Activated naive CD4-positive, alpha-beta T cell treated with anti-CD3 and anti-CD28 coated beads, Interleukin-2, amount 50 U/mL, for 16 hours (primary cell): ENCODE measurements at regions not wholly inside any gene's neighbourhood (a gene's known extent, or its start where the extent isn't known, plus 50 kb on each side); places are given as distances from the start of the nearest gene placed in this dataset.
"Not testable (repeated sequence)": the region's sequence is repeated elsewhere in the genome, so short reads cannot be mapped to it uniquely, and the experiment has no call there.

ENCODE experiments used
- DNase-seq: peaks from one replicate; pipeline ENCODE4 v3.0.0-alpha.2; 2020

DNA sequence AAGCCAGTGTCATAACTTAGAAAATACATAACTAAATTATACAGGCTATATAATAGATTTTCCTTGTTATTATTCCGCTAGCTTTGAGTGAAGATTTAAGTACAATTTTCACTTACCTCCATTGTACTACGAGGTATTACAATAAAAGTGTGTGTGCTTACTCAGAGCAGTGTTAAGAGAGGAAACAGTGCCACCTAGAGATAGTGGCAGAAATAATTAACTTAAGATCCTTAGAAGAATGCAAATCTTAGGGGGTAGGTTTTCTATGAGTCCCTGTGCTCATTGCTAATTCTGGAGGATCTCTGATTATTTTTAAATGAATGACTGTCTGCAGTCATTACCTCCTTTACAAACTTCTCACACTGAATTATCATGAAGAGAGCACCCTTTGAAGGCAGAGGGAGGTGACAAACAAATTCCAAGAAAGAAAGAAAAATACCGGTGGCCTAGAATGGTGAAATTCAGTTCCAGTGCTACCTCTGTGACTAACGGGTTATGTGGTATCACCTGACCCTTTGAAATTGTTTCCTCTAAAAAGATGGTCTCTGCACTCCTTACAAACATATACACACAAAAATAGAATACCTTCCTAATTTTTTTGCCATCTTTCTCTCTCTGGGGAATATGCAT is 379.8 kb downstream of the TRIM36 start:
- no peak for DNase-seq

DNA sequence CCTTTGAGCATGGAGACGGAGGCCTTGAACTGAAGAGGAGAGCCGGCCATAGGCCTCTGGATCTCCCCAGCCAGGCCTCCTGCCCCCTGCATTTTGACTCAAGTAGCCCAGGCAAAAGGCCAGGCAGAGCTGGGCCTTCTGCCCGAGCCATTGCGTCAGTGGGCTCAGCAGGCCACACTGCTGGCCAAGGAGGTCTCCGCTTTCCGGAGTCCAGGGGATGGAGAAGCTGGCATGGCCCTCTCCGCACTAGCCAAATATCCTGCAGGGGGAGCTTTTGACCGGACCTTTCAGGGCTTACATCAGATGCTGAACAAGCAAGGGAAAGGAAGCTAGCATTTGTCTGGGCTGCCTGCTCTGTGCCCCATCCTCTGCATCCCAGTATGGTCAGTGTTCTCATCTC is 386.8 kb downstream of the TRIM36 start:
- DNase-seq: no peak

DNA sequence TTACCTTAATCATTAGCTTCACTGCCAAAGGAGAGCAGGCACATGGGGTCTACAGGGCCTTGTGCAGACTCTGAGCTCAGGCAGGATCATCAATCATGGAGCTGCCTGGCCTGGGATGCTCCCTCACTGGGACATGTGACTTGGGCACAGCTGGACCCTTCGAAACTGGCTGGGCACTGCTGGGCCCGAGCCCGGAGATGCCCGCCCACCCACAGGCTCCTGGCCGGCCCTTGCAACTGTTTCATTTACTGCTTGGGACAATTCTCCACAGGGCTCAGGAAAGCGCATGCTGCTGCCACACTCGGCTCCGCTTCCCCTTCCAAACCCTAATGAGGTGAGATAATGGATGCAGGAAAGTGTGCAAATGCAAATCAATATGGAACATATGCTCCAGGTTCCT is 387.5 kb downstream of the TRIM36 start:
- no peak for DNase-seq

DNA sequence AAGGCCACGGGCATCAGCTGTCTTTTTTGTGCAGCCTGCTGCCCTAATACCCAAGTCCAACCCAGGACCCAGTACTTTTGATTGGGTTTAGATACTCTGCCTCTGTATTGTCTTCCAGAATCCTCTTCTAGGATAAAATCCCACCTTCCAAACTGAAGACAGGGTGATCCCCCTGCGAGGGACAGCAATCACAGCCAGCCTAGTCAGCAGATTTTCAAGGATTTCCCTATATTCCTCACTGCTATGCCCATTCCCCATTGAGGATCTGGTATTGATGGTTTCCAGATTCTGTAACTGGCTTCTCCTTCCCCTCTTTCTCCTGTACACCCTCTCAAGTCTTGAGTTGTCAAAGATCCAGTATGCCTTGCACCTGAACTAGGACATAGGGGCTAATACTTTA is 389.4 kb downstream of the TRIM36 start:
- no peak for DNase-seq

DNA sequence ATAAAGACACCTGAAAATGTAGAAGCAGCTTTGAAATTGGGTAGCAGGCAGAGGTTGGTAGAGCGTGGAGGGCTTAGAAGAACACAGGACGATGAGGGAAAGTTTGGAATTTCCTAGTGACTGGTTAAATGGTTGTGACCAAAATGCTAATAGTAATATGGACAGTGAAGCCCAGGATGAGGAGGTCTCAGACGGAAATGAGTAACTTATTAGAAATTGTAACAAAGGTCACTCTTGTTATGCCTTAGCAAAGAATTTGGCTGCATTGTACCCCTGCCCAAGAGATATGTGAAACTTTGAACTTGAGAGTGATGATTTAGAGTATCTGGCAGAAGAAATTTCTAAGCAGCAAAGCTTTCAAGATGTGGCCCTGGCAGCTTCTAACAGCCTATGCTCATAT is 382.5 kb downstream of the KCNN2 start:
- no peak for DNase-seq

DNA sequence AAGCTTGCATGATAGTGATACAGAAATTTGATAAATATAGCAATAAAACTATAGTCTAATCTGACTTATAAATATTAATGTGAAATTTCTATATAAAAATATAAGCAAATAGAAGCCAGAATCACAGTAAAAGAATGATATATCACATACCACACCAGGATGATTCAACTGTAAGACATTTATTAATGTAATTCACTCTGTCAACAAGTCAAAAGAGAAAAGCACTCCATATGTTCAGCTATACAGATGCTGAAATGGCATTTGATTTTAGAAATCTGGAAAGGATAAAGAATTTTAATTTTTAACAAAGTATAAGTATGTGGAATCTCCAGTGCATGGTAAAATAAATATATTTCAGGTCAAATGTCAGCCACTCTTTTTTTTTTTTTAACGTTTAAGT is 372.4 kb downstream of the KCNN2 start:
- DNase-seq: no peak

DNA sequence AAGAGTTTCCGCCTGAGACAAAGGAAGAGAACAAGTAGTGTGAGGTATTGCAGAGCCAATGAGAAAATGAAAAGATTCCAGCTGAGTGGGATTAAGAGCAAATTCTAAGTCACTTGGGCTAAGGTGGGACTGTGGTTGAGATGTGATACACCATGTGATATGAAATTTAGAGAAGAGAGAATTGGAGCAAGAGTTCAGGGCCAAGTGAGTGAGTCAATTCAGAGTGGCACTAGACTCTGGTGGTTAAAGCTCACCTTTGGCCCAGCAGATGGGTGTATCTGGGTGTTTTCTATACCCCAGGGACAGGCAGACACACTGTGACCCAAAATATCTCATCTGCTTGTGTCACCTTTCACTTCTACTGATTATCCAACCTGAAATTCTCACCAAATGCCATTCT is 368.1 kb downstream of the KCNN2 start:
- no peak for DNase-seq

DNA sequence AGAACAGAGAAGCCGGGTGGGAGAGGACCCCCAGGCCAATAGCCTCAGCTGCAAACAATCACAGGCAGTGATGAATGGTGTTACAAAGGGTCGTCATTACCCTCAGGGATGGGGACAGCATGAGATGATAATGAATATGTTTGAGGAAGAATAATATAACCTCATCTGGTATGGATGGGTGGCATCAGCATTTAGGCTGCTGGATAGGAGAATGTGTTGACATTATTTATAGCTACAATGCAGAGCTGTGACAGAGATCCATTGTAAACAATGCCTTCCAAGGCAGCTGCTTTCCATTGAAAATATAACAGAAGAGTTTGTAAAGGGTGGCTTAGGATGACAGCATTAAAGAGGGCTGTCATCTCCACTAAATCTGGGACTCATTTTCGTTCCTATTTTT is 365.5 kb downstream of the KCNN2 start:
- DNase-seq: no peak

DNA sequence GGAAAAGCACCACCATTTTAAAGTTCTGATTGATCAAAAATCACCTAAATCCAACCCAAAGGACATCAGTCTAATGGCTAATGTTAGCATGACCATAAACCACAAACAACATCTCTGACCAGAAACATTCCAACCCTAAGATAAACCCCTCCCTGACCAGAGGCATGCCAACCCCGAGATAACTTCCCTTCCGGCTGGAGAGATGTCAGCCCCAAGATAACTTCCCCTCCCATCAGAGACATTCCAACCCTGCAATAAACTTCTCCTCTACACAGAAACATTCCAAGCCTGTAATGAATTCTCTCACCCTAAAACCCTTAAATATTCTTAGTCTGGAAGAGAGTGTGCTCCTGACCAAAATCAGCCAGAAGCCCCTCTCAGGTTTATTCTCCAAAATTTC is 364.3 kb downstream of the KCNN2 start:
- no peak for DNase-seq

DNA sequence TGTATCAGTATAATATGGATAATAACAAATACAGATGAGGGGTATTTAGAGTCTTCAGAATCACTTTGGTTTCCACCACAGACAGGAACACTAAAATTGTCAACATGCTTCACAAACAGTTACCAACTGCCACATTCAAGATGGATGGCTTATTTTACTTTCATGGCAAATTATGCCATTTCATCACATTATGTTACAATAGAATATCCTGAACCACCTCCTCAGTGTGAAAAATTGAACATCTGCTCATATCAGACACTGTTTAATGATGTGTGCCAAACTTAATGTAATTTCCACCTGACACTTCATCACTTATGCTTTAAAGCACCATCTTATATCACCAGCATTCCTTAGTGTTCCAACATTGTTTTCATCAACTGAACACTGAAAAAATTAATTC is 357.4 kb downstream of the KCNN2 start:
- DNase-seq: no peak

DNA sequence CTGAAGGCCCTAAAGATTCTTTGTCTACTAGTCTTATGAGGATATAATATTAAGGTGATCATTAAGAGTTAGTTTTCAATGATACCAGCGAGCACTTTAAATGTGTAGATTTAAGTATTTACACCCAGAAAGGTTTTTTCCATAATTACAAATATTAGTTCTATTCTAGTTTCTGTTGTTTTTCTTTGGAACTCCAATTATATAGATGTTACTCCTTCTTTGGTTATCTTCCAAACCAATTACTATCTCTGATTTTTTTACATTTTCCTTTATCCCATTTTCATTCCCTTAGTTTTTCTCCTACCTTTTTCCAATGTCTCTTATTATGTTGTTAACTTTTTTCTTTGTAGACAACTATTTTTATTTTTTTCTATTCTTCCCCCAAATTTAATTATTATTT is 355.1 kb downstream of the KCNN2 start:
- no peak for DNase-seq

DNA sequence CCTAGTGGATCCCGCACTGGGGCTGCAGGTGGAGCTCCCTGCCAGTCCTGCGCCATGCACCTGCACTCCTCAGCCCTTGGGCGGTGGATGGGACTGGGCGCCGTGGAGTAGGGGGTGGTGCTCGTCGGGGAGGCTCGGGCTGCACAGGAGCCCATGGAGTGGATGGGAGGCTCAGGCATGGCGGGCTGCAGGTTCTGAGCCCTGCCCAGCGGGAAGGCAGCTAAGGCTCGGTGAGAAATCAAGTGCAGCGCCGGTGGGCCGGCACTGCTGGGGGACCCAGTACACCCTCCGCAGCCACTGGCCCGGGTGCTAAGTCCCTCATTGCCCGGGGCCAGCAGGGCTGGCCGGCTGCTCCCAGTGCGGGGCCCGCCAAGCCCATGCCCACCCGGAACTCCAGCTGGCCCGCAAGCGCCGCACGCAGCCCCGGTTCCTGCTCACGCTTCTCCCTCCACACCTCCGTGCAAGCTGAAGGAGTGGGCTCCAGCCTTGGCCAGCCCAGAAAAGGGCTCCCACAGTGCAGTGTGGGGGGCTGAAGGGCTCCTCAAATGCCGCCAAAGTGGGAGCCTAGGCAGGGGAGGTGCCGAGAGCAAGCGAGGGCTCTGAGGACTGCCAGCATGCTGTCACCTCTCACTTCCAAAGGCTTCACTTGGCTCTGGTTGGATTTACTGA is 342.5 kb downstream of the KCNN2 start:
- DNase-seq: not testable (repeated sequence)

DNA sequence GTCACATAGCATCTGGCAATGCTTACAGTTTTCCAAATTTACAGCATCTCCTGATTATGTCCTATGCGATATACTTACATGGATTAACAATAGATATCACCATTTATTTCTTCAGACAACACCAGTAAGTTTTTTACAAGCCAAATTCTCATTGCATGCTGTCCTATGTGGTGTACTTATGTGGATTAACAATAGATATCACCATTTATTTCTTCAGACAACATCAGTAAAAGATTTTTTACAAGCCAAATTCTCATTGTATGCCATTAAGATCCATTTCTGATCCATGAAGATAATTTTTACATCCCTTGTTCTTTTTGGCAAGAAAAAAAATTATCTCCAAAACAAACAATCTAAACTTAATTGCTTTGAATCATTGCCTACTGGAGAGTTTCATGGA is 340.9 kb downstream of the KCNN2 start:
- DNase-seq: no peak

DNA sequence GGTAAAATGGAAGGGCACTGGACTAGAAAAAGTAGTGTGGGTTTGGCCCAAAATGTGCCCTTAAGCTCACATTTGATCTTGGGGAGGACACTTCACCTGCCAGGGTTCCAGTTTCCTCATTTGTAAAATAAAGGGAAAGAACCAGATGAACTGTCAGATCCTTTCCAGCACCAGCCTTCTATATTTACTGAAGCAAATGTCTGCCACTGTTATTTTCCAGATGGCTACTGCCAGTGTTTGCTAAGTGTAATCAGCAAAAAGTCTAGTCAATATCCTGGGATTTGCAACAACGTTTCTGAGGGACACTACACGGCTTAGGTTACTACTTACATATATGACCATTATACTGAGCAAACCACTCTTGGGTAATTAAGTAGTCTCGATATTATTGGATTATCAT is 340.3 kb downstream of the KCNN2 start:
- DNase-seq: no peak

DNA sequence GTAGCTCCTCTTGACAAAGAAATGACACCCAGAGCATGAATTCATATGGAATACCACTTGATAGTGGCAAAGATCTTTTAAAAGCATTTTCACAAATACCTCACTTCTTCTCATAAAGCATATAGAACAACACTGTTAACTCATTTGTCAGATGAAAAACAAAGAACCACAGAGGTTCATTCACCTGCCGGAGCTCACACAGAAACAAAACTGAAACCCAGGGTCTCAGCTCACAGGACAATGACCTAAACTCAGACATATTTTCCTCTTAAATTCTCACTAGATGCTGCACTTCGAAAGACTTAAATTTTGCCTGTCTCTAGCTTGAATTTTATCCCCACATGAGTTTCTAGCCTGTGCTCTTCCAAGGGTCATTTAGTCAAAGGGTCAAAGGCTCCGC is 339.0 kb downstream of the KCNN2 start:
- DNase-seq: no peak

DNA sequence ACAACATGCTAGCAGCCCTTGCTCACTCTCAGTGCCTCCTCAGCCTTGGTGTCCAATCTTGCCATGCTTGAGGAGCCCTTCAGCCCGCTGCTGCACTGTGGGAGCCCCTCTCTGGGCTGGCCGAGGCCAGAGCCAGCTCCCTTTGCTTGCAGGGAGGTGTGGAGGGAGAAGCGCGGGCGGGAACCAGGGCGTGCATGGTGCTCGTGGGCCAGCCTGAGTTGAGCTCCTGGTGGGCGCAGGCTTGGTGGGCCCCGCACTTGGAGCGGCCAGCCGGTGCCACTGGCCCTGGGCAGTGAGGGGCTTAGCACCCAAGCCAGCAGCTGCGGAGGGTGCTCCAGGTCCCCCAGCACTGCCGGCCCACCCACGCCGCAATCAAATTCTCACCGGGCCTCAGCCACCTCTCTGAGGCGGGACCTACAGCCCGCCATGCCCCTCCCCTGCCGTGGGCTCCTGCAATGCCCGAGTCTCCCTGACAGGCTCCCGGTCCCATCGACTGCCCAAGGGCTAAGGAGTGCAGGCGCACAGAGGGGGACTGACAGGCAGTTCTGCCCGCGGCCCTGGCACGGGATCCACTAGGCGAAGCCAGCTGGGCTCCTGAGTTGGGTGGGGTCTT is 333.5 kb downstream of the KCNN2 start:
- no peak for DNase-seq

DNA sequence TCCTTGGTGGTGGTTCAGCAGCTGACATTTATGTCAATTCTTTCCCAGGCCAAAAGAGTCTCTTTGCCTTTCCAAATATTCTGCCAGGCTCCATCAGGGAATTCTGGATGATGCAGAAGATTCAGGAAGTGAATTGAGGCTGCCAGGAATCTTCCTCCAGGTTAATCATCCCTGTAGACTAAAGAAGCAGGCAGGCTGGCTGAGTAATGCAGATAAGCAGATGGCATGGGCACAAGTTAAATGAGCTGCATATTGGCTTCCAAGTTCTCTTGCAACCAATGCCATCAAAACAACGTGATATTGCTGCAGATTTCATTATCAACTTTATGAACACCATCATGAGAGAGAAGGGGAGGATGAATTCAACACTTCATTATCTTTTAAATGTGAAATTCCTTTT is 324.5 kb downstream of the KCNN2 start:
- DNase-seq: no peak

DNA sequence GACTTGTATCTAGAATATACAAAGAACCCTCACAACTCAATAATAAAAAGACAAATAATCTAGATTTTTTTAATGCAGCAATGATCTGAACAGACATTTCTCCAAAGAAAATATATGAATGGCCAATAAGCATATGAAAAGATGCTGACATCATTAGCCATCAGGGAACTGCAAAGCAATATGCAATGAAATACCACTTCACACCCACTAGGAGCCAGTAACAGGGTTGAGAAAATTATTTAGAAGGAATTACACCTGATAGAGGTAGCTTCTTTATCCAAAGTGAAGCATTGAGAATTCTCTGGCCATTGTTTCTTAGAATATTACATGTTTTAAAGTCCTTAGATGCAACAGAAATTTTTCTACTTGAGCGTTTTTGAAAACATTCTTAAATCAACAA is 316.9 kb downstream of the KCNN2 start:
- no peak for DNase-seq

DNA sequence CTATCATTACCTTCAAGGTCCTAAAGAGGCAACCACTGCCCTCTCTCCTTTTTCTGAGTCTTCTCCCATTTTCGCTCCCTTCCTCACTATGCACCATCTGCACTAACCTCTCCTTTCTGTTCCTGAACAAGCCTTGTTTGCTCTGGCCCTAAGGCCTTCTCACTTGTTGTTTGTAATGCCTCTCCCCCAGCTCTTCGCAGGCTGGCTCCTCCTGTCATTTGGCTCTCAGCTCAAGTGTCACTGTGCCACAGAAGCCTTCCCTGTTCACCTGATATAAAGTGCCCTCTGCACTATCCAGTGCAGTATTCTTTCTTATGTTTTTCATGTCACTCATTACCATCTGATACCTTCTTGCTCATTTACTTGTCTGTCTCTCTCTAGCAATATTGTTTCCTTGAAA is 303.7 kb downstream of the KCNN2 start:
- no peak for DNase-seq

DNA sequence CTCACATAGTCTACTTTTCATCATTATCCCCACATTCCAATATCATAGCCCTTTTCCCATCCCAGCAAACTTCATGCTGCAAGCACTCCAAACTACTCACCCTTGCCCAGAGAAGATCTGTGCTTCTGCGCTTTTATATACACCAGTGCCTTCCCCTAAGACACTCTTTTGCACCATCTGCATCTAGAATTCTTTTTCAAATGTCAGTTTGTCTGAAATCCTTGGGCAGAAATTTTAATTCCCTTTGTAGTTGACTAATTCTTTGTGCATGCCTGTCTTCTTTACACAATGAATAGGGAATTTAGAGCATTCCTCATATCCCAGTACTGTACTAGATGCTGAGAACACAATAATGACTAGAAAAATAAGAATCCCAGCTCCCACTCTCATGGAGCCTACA is 298.9 kb downstream of the KCNN2 start:
- no peak for DNase-seq

DNA sequence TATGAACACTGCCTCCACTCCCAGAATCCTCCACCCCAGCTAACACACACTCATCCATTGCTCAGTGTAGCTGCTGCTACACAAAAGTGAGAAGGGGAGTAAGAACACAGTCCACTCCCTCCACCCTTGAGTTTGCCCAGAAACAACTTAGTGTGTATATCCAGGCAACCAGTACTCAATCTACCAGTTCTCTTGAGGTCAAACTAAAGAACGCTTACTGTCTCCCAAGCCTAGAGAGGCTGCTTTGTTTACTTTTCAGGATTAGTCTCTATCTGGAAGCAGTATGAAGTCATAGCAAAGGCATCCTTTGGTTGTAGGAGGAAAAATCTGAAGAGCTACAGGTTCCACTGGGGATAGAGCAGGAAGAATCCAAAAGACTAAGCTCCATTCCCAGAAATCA is 296.3 kb downstream of the KCNN2 start:
- DNase-seq: no peak

DNA sequence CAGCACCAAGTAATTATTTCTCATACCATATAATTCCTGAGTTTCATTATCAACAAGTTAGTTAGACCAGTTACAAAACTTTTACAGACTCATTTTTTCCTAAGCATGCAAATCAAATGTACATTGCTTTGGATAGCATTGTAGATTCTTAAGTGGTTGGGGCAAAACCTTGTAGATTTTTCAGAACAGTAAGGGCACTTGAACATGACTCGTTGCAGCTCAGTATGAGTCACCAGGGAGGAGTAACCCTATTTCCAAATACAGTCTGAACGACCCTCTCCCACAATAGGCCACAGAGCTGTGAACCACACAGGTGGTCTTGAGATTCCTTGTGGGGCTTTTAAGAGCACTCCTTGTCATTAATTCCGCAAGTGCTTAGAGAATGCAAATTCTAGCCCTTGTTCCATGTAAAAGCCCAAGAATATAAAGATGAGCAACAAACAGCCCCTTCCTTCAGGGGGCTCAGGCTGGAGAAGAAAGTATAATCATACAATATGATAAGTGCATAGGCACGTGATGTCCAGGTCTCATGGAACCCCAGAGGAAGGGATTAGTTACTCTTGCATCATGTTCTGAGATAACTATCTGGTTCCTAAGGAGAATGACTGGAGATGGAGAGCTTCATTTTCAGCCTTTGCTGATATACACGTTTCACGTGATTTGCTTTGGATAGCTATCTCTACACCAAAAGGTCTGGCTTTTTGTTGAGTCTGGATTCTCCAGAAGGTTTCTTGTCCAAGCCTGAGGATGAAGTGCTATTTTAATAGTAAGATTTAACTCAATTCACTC is 295.7 kb downstream of the KCNN2 start:
- DNase-seq: no peak

DNA sequence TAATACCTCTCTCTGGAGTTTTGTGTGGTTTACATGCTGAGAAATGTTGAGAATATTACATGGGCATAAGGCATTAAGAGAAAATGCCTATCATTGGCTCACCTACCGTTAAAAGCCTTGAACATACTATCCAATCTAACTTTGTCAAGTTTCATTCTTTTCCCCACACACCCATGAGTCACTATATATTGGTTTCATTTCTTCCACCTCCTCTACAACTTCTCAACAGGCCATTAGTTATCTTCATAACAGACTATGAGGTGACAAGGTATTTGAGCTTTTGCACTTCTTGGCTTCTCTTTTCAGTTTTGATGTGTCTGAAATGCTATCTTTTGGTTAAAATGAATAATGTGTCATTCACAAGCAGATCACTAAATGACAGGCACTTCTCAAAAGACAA is 288.0 kb downstream of the KCNN2 start:
- DNase-seq: no peak

DNA sequence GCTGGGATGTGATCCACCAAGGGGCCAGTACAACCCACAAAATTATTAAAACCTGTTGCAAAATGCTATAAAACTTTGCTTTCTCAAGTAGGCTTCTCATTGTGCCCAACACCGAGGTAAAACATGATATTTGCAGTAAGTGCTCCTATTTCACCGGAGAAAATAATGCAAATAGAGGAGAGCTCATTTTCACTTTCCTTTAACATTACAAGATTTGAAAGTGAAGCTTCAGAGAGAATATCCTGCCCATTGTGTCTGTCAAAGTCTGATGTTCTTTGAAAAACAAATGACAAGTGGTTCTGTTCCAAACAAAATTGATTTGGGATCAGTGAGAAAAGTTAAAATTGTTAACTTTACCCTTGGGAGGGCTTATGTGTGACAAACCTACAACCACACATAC is 287.1 kb downstream of the KCNN2 start:
- no peak for DNase-seq
